ENCODE measurements at regions not wholly inside any gene's neighbourhood (a gene's known extent, or its start where the extent isn't known, plus 50 kb on each side); places are given as distances from the start of the nearest gene placed in this dataset.

- Mint-ChIP-seq H3K36me3 (no peaks in the 10 kb centered on the region), H3K9me3 (peaks cover 4% of the 10 kb centered on the region), H3K4me1 (no peaks in the 10 kb centered on the region), H3K4me3 (no peak overlapping the region), H3K27ac (no peak overlapping the region)
- no peak for DNase-seq (ENCODE audit: low spot score in 2 of 2)
- no peak for ATAC-seq
Measured at GRCh38 chr3:34808287-34808686, 831.0 kb upstream of the ARPP21 start.

- Mint-ChIP-seq H3K36me3 (no peaks in the 10 kb centered on the region), H3K4me1 (no peaks in the 10 kb centered on the region), H3K9me3 (peaks cover 9% of the 10 kb centered on the region), H3K27ac (no peak overlapping the region), H3K4me3 (no peak overlapping the region)
- DNase-seq (ENCODE audit: low spot score in 2 of 2) (no peak), ATAC-seq (no peak)
Measured at GRCh38 chr3:34828847-34829246, 810.5 kb upstream of the ARPP21 start.

- Mint-ChIP-seq H3K4me3 (no peak overlapping the region), H3K9me3 (peaks cover 5% of the 10 kb centered on the region), H3K4me1 (no peaks in the 10 kb centered on the region), H3K36me3 (no peaks in the 10 kb centered on the region), H3K27ac (no peak overlapping the region)
- ATAC-seq (no peak), DNase-seq (ENCODE audit: low spot score in 2 of 2) (no peak)
Measured at GRCh38 chr3:34832865-34833508, 806.3 kb upstream of the ARPP21 start.

GRCh38 chr3:34837848-34838741 lies 801.2 kb upstream of the ARPP21 start:
- Mint-ChIP-seq H3K4me1 (no peaks in the 10 kb centered on the region), H3K27ac (no peak overlapping the region), H3K36me3 (no peaks in the 10 kb centered on the region), H3K4me3 (no peak overlapping the region), H3K9me3 (peaks cover 19% of the 10 kb centered on the region)
- ATAC-seq: no peak
- DNase-seq (ENCODE audit: low spot score in 2 of 2): no peak

- DNase-seq (ENCODE audit: low spot score in 2 of 2) (no peak), ATAC-seq (no peak)
- no peaks in the 10 kb centered on the region for H3K36me3 Mint-ChIP-seq
- H3K4me3 Mint-ChIP-seq: no peak overlapping the region
- no peaks in the 10 kb centered on the region for H3K4me1 Mint-ChIP-seq
- H3K9me3 Mint-ChIP-seq: peaks cover 19% of the 10 kb centered on the region
- no peak overlapping the region for H3K27ac Mint-ChIP-seq
Measured at GRCh38 chr3:34842706-34843480, 796.4 kb upstream of the ARPP21 start.

GRCh38 chr3:34844323-34844620 lies 795.1 kb upstream of the ARPP21 start:
- Mint-ChIP-seq H3K4me3 (no peak overlapping the region), H3K36me3 (no peaks in the 10 kb centered on the region), H3K9me3 (peaks cover 12% of the 10 kb centered on the region), H3K4me1 (no peaks in the 10 kb centered on the region), H3K27ac (no peak overlapping the region)
- no peak for DNase-seq (ENCODE audit: low spot score in 2 of 2)
- no peak for ATAC-seq

- Mint-ChIP-seq H3K36me3 (no peaks in the 10 kb centered on the region), H3K4me1 (no peaks in the 10 kb centered on the region), H3K9me3 (peaks cover 6% of the 10 kb centered on the region), H3K27ac (no peak overlapping the region), H3K4me3 (no peak overlapping the region)
- ATAC-seq: no peak
- no peak for DNase-seq (ENCODE audit: low spot score in 2 of 2)
Measured at GRCh38 chr3:34851137-34851536, 788.2 kb upstream of the ARPP21 start.

GRCh38 chr3:34852844-34853439 lies 786.4 kb upstream of the ARPP21 start:
- H3K4me1 Mint-ChIP-seq: no peaks in the 10 kb centered on the region
- ATAC-seq (no peak), DNase-seq (ENCODE audit: low spot score in 2 of 2) (no peak)
- no peak overlapping the region for H3K4me3 Mint-ChIP-seq
- H3K36me3 Mint-ChIP-seq: no peaks in the 10 kb centered on the region
- H3K9me3 Mint-ChIP-seq: peaks cover 8% of the 10 kb centered on the region
- H3K27ac Mint-ChIP-seq: no peak overlapping the region

GRCh38 chr3:34856081-34856947 lies 783.0 kb upstream of the ARPP21 start:
- Mint-ChIP-seq H3K4me3 (no peak overlapping the region), H3K36me3 (no peaks in the 10 kb centered on the region), H3K27ac (no peak overlapping the region), H3K4me1 (no peaks in the 10 kb centered on the region), H3K9me3 (peaks cover 14% of the 10 kb centered on the region)
- DNase-seq (ENCODE audit: low spot score in 2 of 2): no peak
- no peak for ATAC-seq

GRCh38 chr3:34858067-34858660 lies 781.2 kb upstream of the ARPP21 start:
- DNase-seq (ENCODE audit: low spot score in 2 of 2) (no peak), ATAC-seq (no peak)
- no peaks in the 10 kb centered on the region for H3K4me1 Mint-ChIP-seq
- no peak overlapping the region for H3K27ac Mint-ChIP-seq
- no peaks in the 10 kb centered on the region for H3K36me3 Mint-ChIP-seq
- H3K4me3 Mint-ChIP-seq: no peak overlapping the region
- peaks cover 14% of the 10 kb centered on the region for H3K9me3 Mint-ChIP-seq

- Mint-ChIP-seq H3K36me3 (no peaks in the 10 kb centered on the region), H3K4me3 (no peak overlapping the region), H3K4me1 (no peaks in the 10 kb centered on the region), H3K9me3 (peaks cover 11% of the 10 kb centered on the region), H3K27ac (no peak overlapping the region)
- ATAC-seq (no peak), DNase-seq (ENCODE audit: low spot score in 2 of 2) (no peak)
Measured at GRCh38 chr3:34859746-34860145, 779.6 kb upstream of the ARPP21 start.

GRCh38 chr3:34862456-34862855 lies 776.9 kb upstream of the ARPP21 start:
- no peak for DNase-seq (ENCODE audit: low spot score in 2 of 2)
- Mint-ChIP-seq H3K4me3 (no peak overlapping the region), H3K27ac (no peak overlapping the region), H3K4me1 (no peaks in the 10 kb centered on the region), H3K9me3 (peaks cover 11% of the 10 kb centered on the region), H3K36me3 (no peaks in the 10 kb centered on the region)
- ATAC-seq: peak; percentile 8

GRCh38 chr3:34863485-34863884 lies 775.8 kb upstream of the ARPP21 start:
- DNase-seq (ENCODE audit: low spot score in 2 of 2) (no peak), ATAC-seq (no peak)
- Mint-ChIP-seq H3K4me1 (no peaks in the 10 kb centered on the region), H3K36me3 (no peaks in the 10 kb centered on the region), H3K4me3 (no peak overlapping the region), H3K9me3 (peaks cover 10% of the 10 kb centered on the region), H3K27ac (no peak overlapping the region)

- no peak overlapping the region for H3K27ac Mint-ChIP-seq
- DNase-seq (ENCODE audit: low spot score in 2 of 2) (no peak), ATAC-seq (no peak)
- H3K4me3 Mint-ChIP-seq: no peak overlapping the region
- H3K36me3 Mint-ChIP-seq: no peaks in the 10 kb centered on the region
- no peaks in the 10 kb centered on the region for H3K4me1 Mint-ChIP-seq
- H3K9me3 Mint-ChIP-seq: peaks cover 10% of the 10 kb centered on the region
Measured at GRCh38 chr3:34864011-34864410, 775.3 kb upstream of the ARPP21 start.

Measured in stimulated activated effector memory CD8-positive, alpha-beta T cell treated with anti-CD3 and anti-CD28 coated beads, Interleukin-12 subunit alpha, Interleukin-12 subunit beta, amount 100 ng/mL, for 72 hours (primary cell).